Sigmoid colon (tissue), 6 donors: ENCODE measurements at regions not wholly inside any gene's neighbourhood (a gene's known extent, or its start where the extent isn't known, plus 50 kb on each side); places are given as distances from the start of the nearest gene placed in this dataset.
"Not testable (repeated sequence)": the region's sequence is repeated elsewhere in the genome, so short reads cannot be mapped to it uniquely, and the experiment has no call there.

Source experiments
- DNase-seq: peaks from one replicate; pipeline ENCODE4 v3.0.0-alpha.2; 2019
- H3K27ac ChIP-seq, 4 donors: fragments of 200-600 bp; sonication (generic); one replicate each; pipeline ENCODE4 v1.5.1; 2016 to 2019; ENCODE audit warnings: mild to moderate bottlenecking in 1 of 4
- H3K27me3 ChIP-seq, 3 donors: fragments of 200-600 bp; sonication (generic); one replicate each; pipeline ENCODE4 v1.5.1; 2019; ENCODE audit warnings: mild to moderate bottlenecking in 1 of 3
- H3K36me3 ChIP-seq, 4 donors: fragments of 200-600 bp; sonication (generic); one replicate each; pipeline ENCODE4 v1.5.1; 2016 to 2019
- H3K4me1 ChIP-seq, 4 donors: fragments of 200-600 bp; sonication (generic); one replicate each; pipeline ENCODE4 v1.5.1; 2017 to 2019
- H3K4me3 ChIP-seq, 4 donors: fragments of 200-600 bp; sonication (generic); one replicate each; pipeline ENCODE4 v1.5.1; 2017 to 2019; ENCODE audit warnings: mild to moderate bottlenecking in 2 of 4, moderate library complexity in 1 of 4
- H3K9me3 ChIP-seq, 4 donors: fragments of 200-600 bp in 3 of 4; sonication (generic) in 3 of 4; one replicate each; pipeline versions ENCODE4 v1.5.1 to v1.6.1; 2013 to 2019
- CTCF ChIP-seq, 4 experiments: fragments of 450-650 bp in 3 of 4; fragments of 200-600 bp in 1 of 4; IDR thresholded peaks; one replicate each; pipeline ENCODE4 v1.5.1; 2016 to 2019; ENCODE audit warnings: antibody characterized with exemption in 4 of 4, mild to moderate bottlenecking in 3 of 4, moderate library complexity in 2 of 4
- EP300 ChIP-seq, 4 donors: sonication (generic); formaldehyde crosslinking; IDR thresholded peaks; one replicate each; pipeline ENCODE4 v1.6.1; 2017; ENCODE audit warnings: antibody characterized with exemption in 4 of 4
- POLR2A ChIP-seq, 2 donors: fragments of 450-650 bp; IDR thresholded peaks; one replicate each; pipeline ENCODE4 v1.6.1; 2016; ENCODE audit warnings: antibody characterized with exemption in 2 of 2, mild to moderate bottlenecking in 2 of 2, moderate library complexity in 2 of 2
- POLR2AphosphoS5 ChIP-seq, 4 donors: sonication (generic); formaldehyde crosslinking; IDR thresholded peaks; one replicate each; pipeline ENCODE4 v1.6.1; 2017; ENCODE audit warnings: antibody characterized with exemption in 4 of 4
- WGBS, 2 donors: extraction: QIAGEN DNeasy Blood & Tissue Kit; methylation state at CpG; one replicate each; pipeline ENCODE4 v1.1.7; 2013; 5-methylcytosine and 5-hydroxymethylcytosine counted together
- intact Hi-C: fragments of 100-400 bp; cut with DNase I; formaldehyde crosslinking; loops from one replicate; pipeline ENCODE4 v1.15.1; 2023
- donor health status: healthy with polysubstance abuse.
- donor health status: healthy.

GRCh38 chr21:14054682-14055081, 156.1 kb downstream of the LIPI start:
- H3K27ac ChIP-seq: peak overlapping the region in 1 of 4 donors; percentile 23
- H3K9me3 ChIP-seq: no peaks in the 10 kb centered on the region
- intact Hi-C loops: no loop called here
- H3K36me3 ChIP-seq: no peaks in the 10 kb centered on the region
- H3K27me3 ChIP-seq: no peaks in the 10 kb centered on the region
- TF ChIP-seq POLR2AphosphoS5 (IDR thresholded peaks at IDR 0.05) (no peak), EP300 (IDR thresholded peaks at IDR 0.05) (no peak), CTCF (IDR thresholded peaks at IDR 0.05) (no peak), POLR2A (IDR thresholded peaks at IDR 0.05) (no peak)
- 94 to 96% methylated on average over 3 of the region's 3 CpGs for WGBS, 2 donors
- peaks cover 0 to 46% (median 39%) of the 10 kb centered on the region in 4 donors for H3K4me1 ChIP-seq
- DNase-seq: no peak
- H3K4me3 ChIP-seq: no peak overlapping the region

GRCh38 chr21:14050121-14050520, 160.6 kb downstream of the LIPI start:
- no peaks in the 10 kb centered on the region for H3K27me3 ChIP-seq
- H3K4me1 ChIP-seq: peaks cover 0 to 29% (median 22%) of the 10 kb centered on the region in 4 donors
- DNase-seq: no peak
- no peak overlapping the region for H3K27ac ChIP-seq
- intact Hi-C loops: no loop called here
- WGBS, 2 donors: 91 to 95% methylated on average over 1 of the region's 1 CpG
- no peak for TF ChIP-seq POLR2A (IDR thresholded peaks at IDR 0.05)
- TF ChIP-seq EP300 (IDR thresholded peaks at IDR 0.05): no peak
- no peak for TF ChIP-seq CTCF (IDR thresholded peaks at IDR 0.05)
- no peak for TF ChIP-seq POLR2AphosphoS5 (IDR thresholded peaks at IDR 0.05)
- no peaks in the 10 kb centered on the region for H3K36me3 ChIP-seq
- H3K4me3 ChIP-seq: no peak overlapping the region
- no peaks in the 10 kb centered on the region for H3K9me3 ChIP-seq

- intact Hi-C loops: loop anchor here (10.0 kb wide), 2 partner anchors 58 to 948 kb away; no protein-coding TSS in a partner anchor
- H3K4me1 ChIP-seq: peaks cover 0 to 23% (median 22%) of the 10 kb centered on the region in 4 donors
- no peaks in the 10 kb centered on the region for H3K9me3 ChIP-seq
- H3K27me3 ChIP-seq: no peaks in the 10 kb centered on the region
- no peak overlapping the region for H3K27ac ChIP-seq
- no peak overlapping the region for H3K4me3 ChIP-seq
- H3K36me3 ChIP-seq: no peaks in the 10 kb centered on the region
- TF ChIP-seq POLR2A (IDR thresholded peaks at IDR 0.05): no peak
- no peak for TF ChIP-seq CTCF (IDR thresholded peaks at IDR 0.05)
- no peak for TF ChIP-seq POLR2AphosphoS5 (IDR thresholded peaks at IDR 0.05)
- TF ChIP-seq EP300 (IDR thresholded peaks at IDR 0.05): no peak
- DNase-seq: no peak
Observed at GRCh38 chr21:14046401-14046800, 164.4 kb downstream of the LIPI start.

GRCh38 chr21:14040386-14040785, 170.4 kb downstream of the LIPI start:
- intact Hi-C loops: loop anchor here (10.0 kb wide), 2 partner anchors 64 to 954 kb away; no protein-coding TSS in a partner anchor
- TF ChIP-seq CTCF (IDR thresholded peaks at IDR 0.05) (no peak), POLR2A (IDR thresholded peaks at IDR 0.05) (no peak), EP300 (IDR thresholded peaks at IDR 0.05) (no peak), POLR2AphosphoS5 (IDR thresholded peaks at IDR 0.05) (no peak)
- Histone ChIP-seq H3K4me3 (no peak overlapping the region), H3K4me1 (peaks cover 0 to 76% (median 67%) of the 10 kb centered on the region in 4 donors), H3K27me3 (no peaks in the 10 kb centered on the region), H3K27ac (no peak overlapping the region), H3K36me3 (no peaks in the 10 kb centered on the region), H3K9me3 (no peaks in the 10 kb centered on the region)
- WGBS, 2 donors: 89 to 92% methylated on average over 2 of the region's 2 CpGs
- DNase-seq: no peak

- DNase-seq: peak; percentile 67
- Histone ChIP-seq H3K27ac (peak overlapping the region in 3 of 4 donors; percentile 82 to 89 (median 86)), H3K4me1 (peaks cover 0 to 23% (median 11%) of the 10 kb centered on the region in 4 donors), H3K4me3 (peak overlapping the region; percentile 59 to 77 (median 71))
- TF ChIP-seq POLR2AphosphoS5 (IDR thresholded peaks at IDR 0.05) (peak; percentile 95 to 99 (median 97)), EP300 (IDR thresholded peaks at IDR 0.05) (peak; percentile 51 to 89 (median 74))
- H3K36me3 ChIP-seq, H3K9me3 ChIP-seq, intact Hi-C loops, H3K27me3 ChIP-seq: not testable (repeated sequence)
- WGBS, 2 donors: 75 to 76% methylated on average over 2 of the region's 2 CpGs
Observed at GRCh38 chr21:14028619-14029018, 182.1 kb downstream of the LIPI start.
